GM21723 (cell line): ENCODE measurements at regions not wholly inside any gene's neighbourhood (a gene's known extent, or its start where the extent isn't known, plus 50 kb on each side); places are given as distances from the start of the nearest gene placed in this dataset.
"Not testable (repeated sequence)": the region's sequence is repeated elsewhere in the genome, so short reads cannot be mapped to it uniquely, and the experiment has no call there.

Experiments
- ATAC-seq: cut with Tn5 transposase; IDR thresholded peaks from one replicate; pipeline ENCODE4 v1.9.1; 2021; ENCODE audit warnings: mild to moderate bottlenecking, moderate library complexity; ENCODE audit not compliant: unreplicated experiment

- ATAC-seq: no peak
Measured at GRCh38 chr7:26084418-26084817, 67.6 kb upstream of the NFE2L3 start.

GRCh38 chr7:26085771-26086170 lies 66.2 kb upstream of the NFE2L3 start:
- no peak for ATAC-seq

- no peak for ATAC-seq
Measured at GRCh38 chr7:26087321-26088091, 64.5 kb upstream of the NFE2L3 start.

GRCh38 chr7:26089469-26089868 lies 62.5 kb upstream of the NFE2L3 start:
- ATAC-seq: not testable (repeated sequence)

- ATAC-seq: no peak
Measured at GRCh38 chr7:26090927-26091519, 61.0 kb upstream of the NFE2L3 start.

GRCh38 chr7:26091933-26092332 lies 60.1 kb upstream of the NFE2L3 start:
- no peak for ATAC-seq

GRCh38 chr7:26093023-26093422 lies 59.0 kb upstream of the NFE2L3 start:
- no peak for ATAC-seq

GRCh38 chr7:26096136-26096535 lies 55.9 kb upstream of the NFE2L3 start:
- no peak for ATAC-seq

- no peak for ATAC-seq
Measured at GRCh38 chr7:26097837-26098668, 53.9 kb upstream of the NFE2L3 start.

- no peak for ATAC-seq
Measured at GRCh38 chr7:26099236-26099635, 52.8 kb upstream of the NFE2L3 start.

- ATAC-seq: peak; percentile 28
Measured at GRCh38 chr7:26100406-26101339, 51.3 kb upstream of the NFE2L3 start.

- peak; percentile 47 for ATAC-seq
Measured at GRCh38 chr7:26101361-26102151, 50.4 kb upstream of the NFE2L3 start.

GRCh38 chr7:26102176-26102575 lies 49.8 kb upstream of the NFE2L3 start:
- ATAC-seq: no peak
